ENCODE measurements at regions not wholly inside any gene's neighbourhood (a gene's known extent, or its start where the extent isn't known, plus 50 kb on each side); places are given as distances from the start of the nearest gene placed in this dataset.
"Not testable (repeated sequence)": the region's sequence is repeated elsewhere in the genome, so short reads cannot be mapped to it uniquely, and the experiment has no call there.

DNA sequence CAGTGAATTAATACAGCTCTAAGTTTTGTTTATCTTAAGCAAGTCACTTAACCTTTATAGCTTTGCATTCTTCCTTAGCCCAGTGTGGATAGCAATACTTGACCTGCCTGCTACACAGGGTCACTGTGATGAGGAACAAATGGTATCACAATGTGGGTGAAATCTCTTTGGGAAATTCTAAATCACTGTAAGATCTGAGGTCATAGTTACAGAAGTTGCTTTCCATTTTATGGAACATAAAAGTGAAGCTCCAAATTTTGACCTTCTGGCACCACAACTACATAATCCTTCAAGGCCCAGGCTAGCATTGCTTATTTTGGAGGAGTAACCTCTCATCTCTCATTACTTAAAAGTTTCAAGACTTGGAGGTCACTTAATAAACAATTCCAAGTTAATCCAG lies 227.7 kb downstream of the USP46 start:
- no peaks in the 10 kb centered on the region for H3K9me3 Mint-ChIP-seq
- H3K36me3 Mint-ChIP-seq (ENCODE audit: low read depth) = no peaks in the 10 kb centered on the region
- no peak for DNase-seq
- H3K27ac Mint-ChIP-seq = no peak overlapping the region
- H3K4me3 Mint-ChIP-seq = no peak overlapping the region
- H3K4me1 Mint-ChIP-seq = no peaks in the 10 kb centered on the region
- POLR2A ChIA-PET = no interaction called here
- no peaks in the 10 kb centered on the region for H3K27me3 Mint-ChIP-seq
- CTCF ChIA-PET = no interaction called here

DNA sequence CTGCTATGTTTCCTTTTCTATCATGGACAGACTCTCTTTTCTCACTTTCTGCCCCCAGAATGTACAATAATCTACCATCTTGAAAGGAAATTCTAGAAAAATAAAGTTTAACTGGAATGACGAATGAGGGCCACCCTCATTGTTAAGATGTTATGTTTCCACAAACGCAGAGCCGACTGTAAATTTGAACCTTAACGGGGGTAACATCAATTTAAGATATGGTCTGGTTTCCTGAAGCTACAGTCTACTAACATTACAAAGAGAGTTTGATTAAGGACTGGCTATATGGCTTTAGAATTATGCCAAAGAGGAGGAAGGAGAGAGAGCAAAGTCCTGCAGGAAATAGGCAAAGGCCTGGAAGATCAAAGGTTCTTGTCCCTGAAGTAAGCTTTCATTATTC lies 227.2 kb downstream of the USP46 start:
- no peaks in the 10 kb centered on the region for H3K4me1 Mint-ChIP-seq
- CTCF ChIA-PET = no interaction called here
- H3K27me3 Mint-ChIP-seq = no peaks in the 10 kb centered on the region
- no peaks in the 10 kb centered on the region for H3K36me3 Mint-ChIP-seq (ENCODE audit: low read depth)
- no peak for DNase-seq
- POLR2A ChIA-PET = no interaction called here
- H3K4me3 Mint-ChIP-seq = no peak overlapping the region
- H3K9me3 Mint-ChIP-seq = no peaks in the 10 kb centered on the region
- no peak overlapping the region for H3K27ac Mint-ChIP-seq

DNA sequence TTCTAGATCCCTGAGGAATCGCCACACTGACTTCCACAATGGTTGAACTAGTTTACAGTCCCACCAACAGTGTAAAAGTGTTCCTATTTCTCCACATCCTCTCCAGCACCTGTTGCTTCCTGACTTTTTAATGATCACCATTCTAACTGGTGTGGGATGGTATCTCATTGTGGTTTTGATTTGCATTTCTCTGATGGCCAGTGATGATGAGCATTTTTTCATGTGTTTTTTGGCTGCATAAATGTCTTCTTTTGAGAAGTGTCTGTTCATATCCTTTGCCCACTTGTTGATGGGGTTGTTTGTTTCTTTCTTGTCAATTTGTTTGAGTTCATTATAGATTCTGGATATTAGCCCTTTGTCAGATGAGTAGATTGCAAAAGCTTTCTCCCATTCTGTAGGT lies 216.6 kb downstream of the USP46 start:
- DNase-seq; H3K36me3 Mint-ChIP-seq (ENCODE audit: low read depth); POLR2A ChIA-PET; H3K27me3 Mint-ChIP-seq; H3K9me3 Mint-ChIP-seq; H3K4me1 Mint-ChIP-seq; CTCF ChIA-PET; H3K27ac Mint-ChIP-seq; H3K4me3 Mint-ChIP-seq: not testable (repeated sequence)

DNA sequence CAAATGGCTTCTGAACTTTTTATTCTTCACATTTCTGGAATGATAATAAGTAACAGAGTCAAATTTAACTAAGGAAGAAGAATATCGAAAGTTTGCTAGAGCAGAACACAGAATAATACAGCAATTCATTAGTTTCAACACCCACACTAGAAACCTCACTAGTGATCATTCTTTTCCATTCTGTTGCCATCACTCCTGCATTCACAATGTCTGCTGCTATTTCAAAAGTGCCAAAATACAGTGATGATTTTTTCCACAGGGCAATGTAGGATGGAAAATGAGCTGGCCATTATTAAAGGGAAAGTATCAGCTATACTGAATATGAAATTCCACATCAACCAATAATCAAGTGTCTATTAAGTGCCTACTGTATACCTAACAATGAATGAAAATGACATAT lies 186.7 kb downstream of the USP46 start:
- CTCF ChIA-PET = interaction anchor here (0.6 kb wide), 1 partner anchor 45 kb away, joined by 3 read pairs; no protein-coding TSS in a partner anchor

DNA sequence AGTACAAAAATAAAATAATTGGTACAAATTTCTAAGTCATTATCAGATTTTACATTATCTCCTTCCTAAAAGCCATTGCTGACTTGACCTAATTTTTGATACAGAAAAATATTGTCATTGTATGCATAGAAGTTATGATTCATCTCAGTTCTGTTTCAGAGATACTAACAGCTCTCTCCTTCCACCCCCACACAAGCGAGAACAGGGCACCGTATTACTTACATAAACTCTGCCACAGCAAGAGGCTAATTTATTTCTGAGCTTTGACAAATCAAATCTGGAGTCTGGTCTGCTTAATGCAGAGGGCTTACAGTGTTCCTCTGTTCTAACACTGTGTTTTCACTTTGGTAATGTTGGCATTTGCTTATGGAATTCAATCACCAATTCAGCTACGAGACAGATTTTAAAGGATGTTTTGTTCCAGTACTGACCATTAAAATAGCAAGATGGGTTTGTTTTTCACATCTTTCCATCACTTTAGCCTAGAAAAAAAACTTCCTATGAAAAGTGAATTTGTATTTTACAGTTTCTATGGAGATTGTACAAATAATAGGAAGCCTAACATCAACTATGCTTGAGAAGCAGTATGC lies 181.8 kb downstream of the USP46 start:
- no peaks in the 10 kb centered on the region for H3K9me3 Mint-ChIP-seq
- H3K4me1 Mint-ChIP-seq = no peaks in the 10 kb centered on the region
- no peaks in the 10 kb centered on the region for H3K36me3 Mint-ChIP-seq (ENCODE audit: low read depth)
- H3K27me3 Mint-ChIP-seq = no peaks in the 10 kb centered on the region
- no peak for DNase-seq
- ChIA-PET POLR2A (no interaction called here), CTCF (no interaction called here)
- H3K27ac Mint-ChIP-seq = no peak overlapping the region
- no peak overlapping the region for H3K4me3 Mint-ChIP-seq

More for the DNA sequence above, 186.7 kb downstream of the USP46 start:
- peaks cover 2% of the 10 kb centered on the region for H3K27me3 Mint-ChIP-seq
- H3K9me3 Mint-ChIP-seq = no peaks in the 10 kb centered on the region
- DNase-seq = no peak
- H3K4me1 Mint-ChIP-seq = no peaks in the 10 kb centered on the region
- no peaks in the 10 kb centered on the region for H3K36me3 Mint-ChIP-seq (ENCODE audit: low read depth)
- H3K27ac Mint-ChIP-seq = no peak overlapping the region
- H3K4me3 Mint-ChIP-seq = no peak overlapping the region
- POLR2A ChIA-PET = no interaction called here

DNA sequence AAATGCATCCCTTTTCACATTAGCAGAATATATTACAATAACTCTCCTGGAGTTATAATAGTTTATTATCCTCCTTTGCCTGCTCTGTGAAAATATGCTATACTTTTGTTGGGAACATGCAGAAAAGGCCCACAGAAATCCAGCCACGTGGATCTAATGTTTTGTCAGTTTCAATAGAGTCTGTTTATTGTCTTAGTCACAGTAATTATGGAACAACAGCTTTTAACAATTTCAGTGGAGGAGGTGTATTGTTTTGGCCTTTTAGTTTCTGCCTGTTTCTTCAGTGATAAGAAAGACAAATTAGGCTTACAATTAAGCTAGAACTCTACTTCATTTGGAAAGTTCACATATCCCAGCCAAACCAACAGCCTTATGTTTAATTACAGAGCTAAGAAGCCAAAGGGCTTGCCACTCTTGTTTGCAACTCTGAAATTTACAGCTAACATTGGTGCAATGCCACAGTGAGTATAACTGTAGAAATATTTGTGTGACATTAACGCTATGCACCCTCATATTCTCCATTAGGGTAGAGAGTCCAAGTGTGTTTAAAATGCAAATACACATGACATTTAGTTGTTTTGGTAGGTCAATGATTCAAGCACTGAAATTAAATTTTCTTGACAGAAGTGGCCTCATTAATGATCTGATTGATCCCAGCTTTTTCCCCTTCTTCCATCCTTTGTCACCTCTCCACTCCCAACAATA lies 175.8 kb downstream of the USP46 start:
- Mint-ChIP-seq H3K27me3 (no peaks in the 10 kb centered on the region), H3K27ac (no peak overlapping the region), H3K36me3 (ENCODE audit: low read depth) (no peaks in the 10 kb centered on the region), H3K4me1 (no peaks in the 10 kb centered on the region), H3K4me3 (no peak overlapping the region), H3K9me3 (no peaks in the 10 kb centered on the region)
- DNase-seq = no peak
- CTCF ChIA-PET = no interaction called here
- POLR2A ChIA-PET = no interaction called here

DNA sequence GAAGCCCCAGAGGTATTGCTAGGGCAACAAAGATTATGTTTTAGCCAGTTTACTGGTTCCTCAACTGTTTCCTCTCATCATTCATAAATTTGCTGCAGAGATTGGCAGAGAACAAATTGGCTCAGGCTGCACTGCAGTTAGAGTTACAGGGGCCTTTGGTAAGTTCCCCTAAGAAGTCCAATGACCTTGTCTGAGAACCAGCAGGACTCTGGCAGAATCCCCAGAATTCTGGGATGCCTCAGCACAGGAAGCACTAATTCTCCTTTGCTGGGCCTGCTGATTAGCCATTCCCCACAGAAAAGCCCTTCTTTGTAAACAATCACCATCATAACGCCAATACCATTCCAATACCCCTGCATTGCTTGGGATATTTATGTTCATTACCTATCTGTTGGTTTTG lies 151.3 kb downstream of the USP46 start:
- CTCF ChIA-PET = no interaction called here

DNA sequence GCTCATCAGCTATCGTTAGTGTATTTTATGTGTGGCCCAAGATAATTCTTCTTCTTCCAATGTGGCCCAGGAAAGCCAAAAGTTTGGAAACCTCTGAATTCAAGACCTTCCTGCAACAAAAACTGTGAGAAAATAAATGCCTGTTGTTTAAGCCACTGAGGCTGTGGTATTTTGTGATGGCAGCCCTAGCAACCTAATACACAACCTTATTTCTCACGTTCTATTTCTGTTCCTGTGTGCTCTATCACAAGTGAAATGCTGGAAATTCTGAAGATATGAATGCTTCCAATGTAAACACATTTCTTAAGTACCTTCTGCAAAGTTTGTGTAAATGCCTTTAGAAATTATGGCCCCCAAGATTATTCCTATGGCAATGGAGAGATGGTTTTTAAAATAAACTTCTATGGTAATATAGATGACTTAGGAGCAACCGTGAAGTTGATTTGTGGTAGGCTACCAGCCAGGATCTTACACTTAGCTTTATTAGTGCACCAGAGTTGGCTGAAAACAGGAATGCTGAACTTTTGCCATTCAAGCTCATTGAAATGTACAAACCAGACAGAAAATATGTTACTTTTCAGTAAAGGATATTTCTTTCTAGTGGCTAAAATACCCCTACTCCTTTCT lies 148.0 kb downstream of the USP46 start:
- ChIA-PET CTCF (interaction anchor here (0.6 kb wide), 1 partner anchor 359 kb away, joined by 4 read pairs; no protein-coding TSS in a partner anchor), POLR2A (no interaction called here)
- Mint-ChIP-seq H3K4me3 (no peak overlapping the region), H3K4me1 (no peaks in the 10 kb centered on the region), H3K9me3 (peaks cover 2% of the 10 kb centered on the region), H3K27me3 (no peaks in the 10 kb centered on the region), H3K27ac (no peak overlapping the region), H3K36me3 (ENCODE audit: low read depth) (no peaks in the 10 kb centered on the region)
- no peak for DNase-seq

More for the DNA sequence above, 151.3 kb downstream of the USP46 start:
- POLR2A ChIA-PET = no interaction called here
- H3K36me3 Mint-ChIP-seq (ENCODE audit: low read depth) = no peaks in the 10 kb centered on the region
- no peaks in the 10 kb centered on the region for H3K27me3 Mint-ChIP-seq
- no peaks in the 10 kb centered on the region for H3K4me1 Mint-ChIP-seq
- no peak for DNase-seq
- H3K4me3 Mint-ChIP-seq = no peak overlapping the region
- no peak overlapping the region for H3K27ac Mint-ChIP-seq
- no peaks in the 10 kb centered on the region for H3K9me3 Mint-ChIP-seq

DNA sequence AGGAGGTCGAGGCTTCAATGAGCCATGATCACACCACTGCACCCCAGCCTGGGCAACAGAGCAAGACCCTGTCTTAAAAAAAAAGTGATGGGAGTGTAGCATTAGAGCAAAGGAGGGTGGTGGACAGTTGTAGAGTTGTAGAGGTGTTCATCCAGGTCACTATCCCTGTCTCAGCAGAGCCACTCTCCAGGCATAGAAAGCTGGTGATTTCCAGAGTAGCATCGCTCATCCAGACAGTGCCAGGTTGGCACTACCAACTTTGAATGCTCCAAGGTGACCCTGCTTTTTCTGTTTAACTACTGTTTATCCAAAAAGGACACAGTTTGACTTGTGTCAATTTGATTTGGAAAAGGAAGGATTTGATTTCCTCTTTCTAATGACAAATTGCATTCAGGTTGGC lies 147.3 kb downstream of the USP46 start:
- H3K36me3 Mint-ChIP-seq (ENCODE audit: low read depth) = no peaks in the 10 kb centered on the region
- CTCF ChIA-PET = no interaction called here
- POLR2A ChIA-PET = no interaction called here

DNA sequence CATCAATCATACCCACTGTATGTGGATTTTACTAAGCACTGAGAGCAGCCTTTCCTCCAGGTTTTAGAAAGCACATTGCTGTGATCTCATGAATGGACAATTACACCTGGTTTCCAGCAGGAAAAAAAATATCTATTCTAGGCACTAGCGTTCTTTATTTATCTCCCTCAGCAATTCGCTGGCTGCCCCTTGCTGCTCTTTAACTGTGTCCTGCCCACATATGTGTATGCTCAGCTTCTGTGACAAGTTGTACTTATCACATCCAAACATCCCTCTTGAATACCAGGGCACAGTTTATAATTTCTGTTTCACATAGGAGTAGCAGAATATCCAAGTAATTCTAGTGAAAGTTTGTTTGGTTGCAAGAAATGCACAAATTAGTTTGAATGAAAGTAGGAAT lies 146.8 kb downstream of the USP46 start:
- DNase-seq = no peak
- Mint-ChIP-seq H3K27ac (no peak overlapping the region), H3K36me3 (ENCODE audit: low read depth) (no peaks in the 10 kb centered on the region), H3K4me1 (no peaks in the 10 kb centered on the region), H3K27me3 (no peaks in the 10 kb centered on the region), H3K9me3 (peaks cover 2% of the 10 kb centered on the region), H3K4me3 (no peak overlapping the region)
- CTCF ChIA-PET = no interaction called here
- POLR2A ChIA-PET = no interaction called here

More for the DNA sequence above, 147.3 kb downstream of the USP46 start:
- H3K4me3 Mint-ChIP-seq = no peak overlapping the region
- H3K27ac Mint-ChIP-seq = no peak overlapping the region
- no peaks in the 10 kb centered on the region for H3K4me1 Mint-ChIP-seq
- no peaks in the 10 kb centered on the region for H3K27me3 Mint-ChIP-seq
- H3K9me3 Mint-ChIP-seq = peaks cover 2% of the 10 kb centered on the region
- DNase-seq = no peak

DNA sequence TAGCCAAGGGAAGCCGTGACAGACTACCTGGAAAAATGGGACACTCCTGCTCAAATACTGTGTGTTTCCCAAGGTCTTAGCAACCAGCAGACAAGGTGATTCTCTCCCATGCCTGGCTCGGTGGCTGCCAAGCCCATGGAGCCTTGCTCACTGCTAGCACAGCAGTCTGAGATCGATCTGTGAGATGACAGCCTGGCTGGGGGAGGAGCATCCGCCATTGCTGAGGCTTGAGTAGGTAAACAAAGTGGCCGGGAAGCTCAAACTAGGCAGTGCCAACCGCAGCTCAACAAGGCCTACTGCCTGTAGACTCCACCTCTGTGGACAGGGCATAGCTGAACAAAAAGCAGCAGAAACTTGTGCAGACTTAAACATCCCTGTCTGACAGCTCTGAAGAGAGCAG lies 137.0 kb downstream of the USP46 start:
- POLR2A ChIA-PET; CTCF ChIA-PET; H3K27ac Mint-ChIP-seq; DNase-seq; H3K9me3 Mint-ChIP-seq; H3K4me3 Mint-ChIP-seq; H3K36me3 Mint-ChIP-seq (ENCODE audit: low read depth); H3K27me3 Mint-ChIP-seq; H3K4me1 Mint-ChIP-seq: not testable (repeated sequence)

DNA sequence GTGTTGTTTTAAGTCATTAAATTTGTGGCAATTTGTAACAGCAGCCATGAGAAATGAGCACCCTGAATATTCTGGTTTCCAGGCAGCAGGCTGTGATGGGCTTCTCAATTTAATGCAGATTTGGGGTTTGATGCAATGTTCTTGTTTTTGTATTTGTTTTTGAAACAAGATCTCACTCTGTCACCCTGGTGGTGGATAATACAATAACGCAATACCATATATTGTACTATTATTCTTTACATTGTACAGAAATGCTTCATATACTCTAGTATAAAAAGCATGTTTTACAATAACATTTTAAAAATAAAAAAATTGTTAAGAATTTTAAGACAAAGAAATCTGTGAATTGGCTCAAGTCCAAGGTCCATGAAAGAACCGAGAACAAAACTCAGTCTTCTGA lies 129.1 kb downstream of the USP46 start:
- POLR2A ChIA-PET = no interaction called here
- H3K36me3 Mint-ChIP-seq (ENCODE audit: low read depth) = no peaks in the 10 kb centered on the region
- DNase-seq = no peak

DNA sequence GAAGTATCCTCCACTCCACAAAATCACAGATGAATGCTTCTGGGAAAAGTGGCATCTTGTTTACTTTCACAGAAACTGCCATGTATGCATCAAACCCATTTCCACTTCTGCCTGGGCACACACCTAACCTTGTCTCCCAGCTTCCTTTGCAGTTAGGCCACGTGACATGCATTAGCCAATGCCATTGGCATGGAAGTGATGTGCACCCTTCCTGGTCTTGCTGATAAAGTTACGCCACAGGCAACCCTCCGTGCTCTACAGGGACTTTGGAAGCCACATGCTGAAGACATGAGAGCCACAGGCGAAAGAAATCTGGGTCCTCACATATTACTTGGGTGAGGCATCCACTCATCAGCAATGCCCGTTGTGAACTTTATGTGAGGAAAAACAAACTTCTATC lies 123.3 kb downstream of the USP46 start:
- Mint-ChIP-seq H3K4me1 (no peaks in the 10 kb centered on the region), H3K9me3 (no peaks in the 10 kb centered on the region), H3K27me3 (no peaks in the 10 kb centered on the region), H3K36me3 (ENCODE audit: low read depth) (no peaks in the 10 kb centered on the region), H3K4me3 (no peak overlapping the region), H3K27ac (no peak overlapping the region)
- ChIA-PET CTCF (no interaction called here), POLR2A (no interaction called here)
- no peak for DNase-seq

More for the DNA sequence above, 129.1 kb downstream of the USP46 start:
- no peaks in the 10 kb centered on the region for H3K4me1 Mint-ChIP-seq
- H3K4me3 Mint-ChIP-seq = no peak overlapping the region
- H3K27me3 Mint-ChIP-seq = peaks cover 2% of the 10 kb centered on the region
- peaks cover 3% of the 10 kb centered on the region for H3K9me3 Mint-ChIP-seq
- CTCF ChIA-PET = no interaction called here
- H3K27ac Mint-ChIP-seq = no peak overlapping the region

Data from activated CD4-positive, alpha-beta T cell treated with anti-CD3 and anti-CD28 coated beads, Interleukin-2, amount 10 ng/mL, durations not matched to agents 7 days and 5 days (primary cell).